ENCODE measurements at regions not wholly inside any gene's neighbourhood (a gene's known extent, or its start where the extent isn't known, plus 50 kb on each side); places are given as distances from the start of the nearest gene placed in this dataset.

DNA sequence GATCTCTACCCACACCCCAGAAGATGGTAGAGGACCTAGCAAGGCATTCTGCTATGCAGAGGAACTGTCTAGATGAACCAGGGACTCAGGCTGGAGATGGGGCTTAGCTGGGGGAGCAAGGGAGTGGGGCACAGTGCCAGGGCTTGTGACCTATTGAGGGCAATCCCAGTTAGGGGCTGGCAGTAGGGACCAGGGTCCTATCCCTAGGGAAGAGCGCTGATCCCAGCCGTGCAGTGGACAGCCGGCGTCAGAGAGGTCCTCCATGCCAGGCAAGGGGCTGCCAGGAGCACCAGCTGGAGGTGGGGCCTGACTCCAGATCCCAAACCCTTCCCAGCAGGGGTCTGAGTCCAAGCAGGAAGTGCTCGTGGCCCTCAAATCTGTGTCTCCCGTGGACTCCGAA lies 52.7 kb upstream of the NEURL1B start:
- H3K4me1 Mint-ChIP-seq, result peaks cover 42% of the 10 kb centered on the region
- no peak overlapping the region for H3K4me3 Mint-ChIP-seq
- no peak for DNase-seq
- TF ChIP-seq, protein P1, sequence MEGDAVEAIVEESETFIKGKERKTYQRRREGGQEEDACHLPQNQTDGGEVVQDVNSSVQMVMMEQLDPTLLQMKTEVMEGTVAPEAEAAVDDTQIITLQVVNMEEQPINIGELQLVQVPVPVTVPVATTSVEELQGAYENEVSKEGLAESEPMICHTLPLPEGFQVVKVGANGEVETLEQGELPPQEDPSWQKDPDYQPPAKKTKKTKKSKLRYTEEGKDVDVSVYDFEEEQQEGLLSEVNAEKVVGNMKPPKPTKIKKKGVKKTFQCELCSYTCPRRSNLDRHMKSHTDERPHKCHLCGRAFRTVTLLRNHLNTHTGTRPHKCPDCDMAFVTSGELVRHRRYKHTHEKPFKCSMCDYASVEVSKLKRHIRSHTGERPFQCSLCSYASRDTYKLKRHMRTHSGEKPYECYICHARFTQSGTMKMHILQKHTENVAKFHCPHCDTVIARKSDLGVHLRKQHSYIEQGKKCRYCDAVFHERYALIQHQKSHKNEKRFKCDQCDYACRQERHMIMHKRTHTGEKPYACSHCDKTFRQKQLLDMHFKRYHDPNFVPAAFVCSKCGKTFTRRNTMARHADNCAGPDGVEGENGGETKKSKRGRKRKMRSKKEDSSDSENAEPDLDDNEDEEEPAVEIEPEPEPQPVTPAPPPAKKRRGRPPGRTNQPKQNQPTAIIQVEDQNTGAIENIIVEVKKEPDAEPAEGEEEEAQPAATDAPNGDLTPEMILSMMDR (IDR thresholded peaks at IDR 0.05), result no peak
- no peak overlapping the region for H3K27ac Mint-ChIP-seq
- H3K36me3 Mint-ChIP-seq (ENCODE audit: low read depth), result no peaks in the 10 kb centered on the region
- H3K9me3 Mint-ChIP-seq, result no peaks in the 10 kb centered on the region
- H3K27me3 Mint-ChIP-seq (ENCODE audit: low read depth, poor library complexity), result peaks cover 55% of the 10 kb centered on the region

DNA sequence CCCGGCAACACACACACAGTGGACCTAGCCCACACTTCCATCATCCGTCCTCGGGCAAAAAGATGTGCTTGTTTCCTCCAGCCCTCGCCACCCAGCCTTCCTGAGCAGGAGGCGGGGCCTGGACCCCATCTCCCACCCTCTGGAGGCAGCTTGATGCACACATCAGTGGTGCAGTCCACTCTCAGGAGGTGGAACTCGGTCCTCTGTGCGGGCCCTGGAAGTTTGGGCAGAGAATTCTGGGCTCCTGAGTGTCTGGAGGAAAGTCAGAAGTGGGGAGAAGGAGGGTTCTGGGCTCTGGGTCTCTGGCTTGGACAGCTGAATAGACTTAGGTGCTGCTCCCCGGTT lies 54.0 kb upstream of the NEURL1B start:
- no peaks in the 10 kb centered on the region for H3K9me3 Mint-ChIP-seq
- H3K4me3 Mint-ChIP-seq, result no peak overlapping the region
- H3K27me3 Mint-ChIP-seq (ENCODE audit: low read depth, poor library complexity), result peaks cover 43% of the 10 kb centered on the region
- H3K36me3 Mint-ChIP-seq (ENCODE audit: low read depth), result no peaks in the 10 kb centered on the region
- no peak overlapping the region for H3K27ac Mint-ChIP-seq
- DNase-seq, result no peak
- TF ChIP-seq, protein P1 (IDR thresholded peaks at IDR 0.05), result no peak
- H3K4me1 Mint-ChIP-seq, result peaks cover 46% of the 10 kb centered on the region

DNA sequence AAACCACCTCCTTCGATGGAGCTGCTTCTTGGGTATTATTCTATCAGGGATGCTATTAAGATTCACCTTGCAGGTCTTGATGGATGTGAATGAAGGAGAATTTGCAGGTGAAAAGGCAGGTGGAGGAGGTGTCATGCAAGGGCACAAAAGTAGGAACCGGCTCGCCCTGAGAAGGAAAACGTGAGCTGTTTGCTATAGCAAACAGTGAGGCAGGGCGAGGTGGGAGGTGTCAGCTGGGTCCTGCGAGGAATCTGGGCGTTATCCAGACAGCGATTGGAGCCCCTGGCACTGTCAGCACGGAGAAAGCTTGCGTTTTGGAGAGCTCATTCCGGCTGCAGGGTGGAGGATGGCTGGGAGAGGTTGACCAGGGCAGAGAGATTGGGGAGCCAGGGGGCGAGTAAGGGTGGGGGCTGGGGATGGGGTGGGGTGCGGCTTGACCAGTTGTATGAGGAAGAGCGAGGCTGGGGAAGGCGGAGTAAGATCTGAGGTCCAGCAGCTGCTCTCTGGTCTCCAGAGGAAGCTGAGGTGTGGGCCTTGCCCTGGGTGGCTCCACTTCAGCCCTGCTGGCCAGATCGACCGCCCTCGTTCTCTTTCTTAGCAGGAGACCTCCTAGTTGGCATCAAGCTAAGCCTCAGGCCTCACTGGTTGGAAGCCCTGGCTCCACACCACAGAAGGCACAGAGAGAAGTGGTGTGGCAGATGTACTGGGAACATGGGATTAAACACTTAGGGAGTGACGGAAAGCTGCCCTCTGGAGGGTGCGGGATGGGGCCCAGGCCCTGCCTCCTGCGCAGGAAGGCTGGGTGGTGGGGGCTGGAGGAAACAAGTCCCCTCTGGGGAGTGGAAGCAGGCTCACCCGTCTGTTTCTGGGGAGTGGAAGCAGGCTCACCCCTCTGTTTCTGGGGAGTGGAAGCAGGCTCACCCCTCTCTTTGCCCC lies 54.7 kb upstream of the NEURL1B start:
- Mint-ChIP-seq H3K36me3 (ENCODE audit: low read depth) (no peaks in the 10 kb centered on the region), H3K9me3 (no peaks in the 10 kb centered on the region), H3K4me3 (no peak overlapping the region), H3K4me1 (peaks cover 48% of the 10 kb centered on the region), H3K27me3 (ENCODE audit: low read depth, poor library complexity) (peaks cover 39% of the 10 kb centered on the region), H3K27ac (no peak overlapping the region)
- TF ChIP-seq, protein P1 (IDR thresholded peaks at IDR 0.05), result no peak
- no peak for DNase-seq

DNA sequence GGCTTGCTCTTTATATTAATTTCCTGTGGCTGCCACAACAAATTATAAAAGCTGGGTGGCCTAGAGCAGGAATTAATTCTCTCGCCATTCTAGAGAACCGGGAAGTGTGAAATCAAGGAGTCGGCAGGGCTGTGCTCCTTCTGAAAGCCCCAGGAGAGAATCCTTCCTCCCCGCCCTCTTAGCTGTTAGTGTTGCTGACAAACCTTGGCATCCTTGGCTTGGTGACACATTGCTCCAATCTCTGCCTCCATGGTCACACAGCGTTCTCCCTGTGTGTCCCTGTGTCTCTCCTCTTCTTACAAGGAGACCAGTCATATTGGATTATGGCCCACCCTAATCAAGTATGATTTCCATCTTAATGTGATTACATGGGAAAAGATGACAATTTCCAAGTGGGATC lies 55.9 kb upstream of the NEURL1B start:
- H3K36me3 Mint-ChIP-seq (ENCODE audit: low read depth), result no peaks in the 10 kb centered on the region
- DNase-seq, result no peak
- H3K27me3 Mint-ChIP-seq (ENCODE audit: low read depth, poor library complexity), result peaks cover 48% of the 10 kb centered on the region
- H3K4me1 Mint-ChIP-seq, result peaks cover 48% of the 10 kb centered on the region
- TF ChIP-seq, protein P1 (IDR thresholded peaks at IDR 0.05), result no peak
- no peak overlapping the region for H3K4me3 Mint-ChIP-seq
- no peak overlapping the region for H3K27ac Mint-ChIP-seq
- no peaks in the 10 kb centered on the region for H3K9me3 Mint-ChIP-seq

DNA sequence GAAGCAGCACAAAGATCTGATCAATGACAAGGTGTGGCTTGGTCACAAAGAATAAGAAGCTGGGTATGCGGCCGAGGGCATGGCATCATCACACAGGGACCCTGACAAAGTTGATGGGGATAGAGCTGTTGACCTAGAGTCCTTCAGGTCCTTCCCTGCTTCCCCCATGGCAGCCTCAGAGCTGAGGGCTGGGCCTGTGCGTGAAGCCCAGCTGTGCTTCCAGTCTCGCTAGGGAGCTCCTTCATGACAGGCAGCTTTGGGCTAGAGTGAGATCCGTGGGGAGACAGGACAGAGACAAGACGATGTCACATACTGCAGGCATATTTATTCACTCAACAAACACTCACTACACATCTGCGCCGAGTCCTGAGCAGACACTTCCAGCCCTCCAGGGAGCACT lies 56.4 kb upstream of the NEURL1B start:
- no peak for DNase-seq
- Mint-ChIP-seq H3K27ac (no peak overlapping the region), H3K9me3 (no peaks in the 10 kb centered on the region), H3K36me3 (ENCODE audit: low read depth) (no peaks in the 10 kb centered on the region), H3K4me3 (no peak overlapping the region), H3K4me1 (peaks cover 48% of the 10 kb centered on the region), H3K27me3 (ENCODE audit: low read depth, poor library complexity) (peaks cover 52% of the 10 kb centered on the region)
- TF ChIP-seq, protein P1 (IDR thresholded peaks at IDR 0.05), result no peak
